Endothelial cell of umbilical vein (primary cell): ENCODE measurements at regions not wholly inside any gene's neighbourhood (a gene's known extent, or its start where the extent isn't known, plus 50 kb on each side); places are given as distances from the start of the nearest gene placed in this dataset.

ENCODE experiments used
- BruUV-seq: library from RNA; stranded (reverse); fragments of 400-500 nt; replicated peaks from 2 replicates; lab custom pipeline; 2021; lab: Mats Ljungman, UMichigan
- CTCF ChIA-PET: fragments of 300-600, 350-600 bp; sonication (Branson Sonifier 250); formaldehyde crosslinking; loops from one replicate; lab custom pipeline; 2021; ENCODE audit warnings: antibody characterized with exemption, inconsistent platforms; lab: Charles Lee
- POLR2A ChIA-PET: fragments of 300-600, 350-600 bp; sonication (Branson Sonifier 250); formaldehyde crosslinking; loops from one replicate; lab custom pipeline; 2021; ENCODE audit warnings: antibody characterized with exemption, inconsistent platforms; lab: Charles Lee
- DNase-seq: peaks from one replicate; pipeline ENCODE4 v3.0.0-alpha.2; 2011; ENCODE audit warnings: low read depth, low spot score
- FAIRE-seq: peaks from 2 replicates; lab custom pipeline; 2011; peaks lifted over from hg19 to GRCh38; lab: Jason Lieb, UNC
- H2AFZ ChIP-seq: 2 replicates; pipeline ENCODE4 v1.6.0; 2012; ENCODE audit warnings: low read depth, low read length, control low read depth, inconsistent platforms
- H3K27ac ChIP-seq: 2 replicates; pipeline ENCODE4 v1.5.1; 2011; ENCODE audit warnings: low read depth, mild to moderate bottlenecking, control low read depth, low read length, moderate library complexity; ENCODE audit not compliant: insufficient read depth
- H3K27me3 ChIP-seq, 2 experiments: 2 replicates each; pipeline versions ENCODE4 v1.6.0 to v1.6.1; 2011; ENCODE audit warnings: low read length in 2 of 2, mixed read lengths in 1 of 2; ENCODE audit not compliant: control insufficient read depth in 2 of 2, insufficient read depth in 2 of 2
- H3K36me3 ChIP-seq, 2 experiments: 2 replicates in 1 of 2; 3 replicates in 1 of 2; pipeline ENCODE4 v1.5.1; 2011; ENCODE audit warnings: low read length in 2 of 2, mild to moderate bottlenecking in 1 of 2, moderate library complexity in 1 of 2; ENCODE audit not compliant: control insufficient read depth in 2 of 2, insufficient read depth in 2 of 2; ENCODE audit errors: extremely low read depth in 1 of 2
- H3K4me1 ChIP-seq: 3 replicates; pipeline ENCODE4 v1.5.1; 2011; ENCODE audit warnings: mild to moderate bottlenecking, low read length; ENCODE audit not compliant: control insufficient read depth, insufficient read depth; ENCODE audit errors: extremely low read depth
- H3K4me2 ChIP-seq: 2 replicates; pipeline ENCODE4 v1.6.1; 2011; ENCODE audit warnings: low read length, control low read depth, mixed read lengths; ENCODE audit not compliant: insufficient read depth
- H3K4me3 ChIP-seq, 3 experiments: fragments of 200-600 bp in 1 of 3; sonication (generic), shearing (Covaris generic) in 1 of 3; replicated peaks in 1 of 3; 2 replicates each; pipeline ENCODE4 v1.5.1; 2011 to 2016; ENCODE audit warnings: control low read depth in 3 of 3, low read length in 3 of 3, mild to moderate bottlenecking in 2 of 3, inconsistent platforms in 1 of 3, low read depth in 1 of 3, moderate library complexity in 1 of 3; ENCODE audit not compliant: insufficient read depth in 1 of 3
- H3K79me2 ChIP-seq: 2 replicates; pipeline ENCODE4 v1.6.0; 2012; ENCODE audit warnings: low read length, inconsistent platforms; ENCODE audit not compliant: control insufficient read depth, insufficient read depth
- H3K9ac ChIP-seq: replicated peaks from 2 replicates; pipeline ENCODE3; 2011; ENCODE audit warnings: low read length, control low read depth; ENCODE audit not compliant: insufficient read depth; ENCODE audit errors: extremely low read depth
- H3K9me1 ChIP-seq: replicated peaks from 3 replicates; pipeline ENCODE4 v1.6.0; 2011; ENCODE audit warnings: mild to moderate bottlenecking, low read length; ENCODE audit not compliant: control insufficient read depth, insufficient read depth; ENCODE audit errors: extremely low read depth
- H3K9me3 ChIP-seq: replicated peaks from 2 replicates; pipeline ENCODE4 v1.5.1; 2012; ENCODE audit warnings: low read length, inconsistent platforms; ENCODE audit not compliant: control insufficient read depth, insufficient read depth
- H4K20me1 ChIP-seq: replicated peaks from 2 replicates; pipeline ENCODE3; 2011; ENCODE audit warnings: mild to moderate bottlenecking, low read length; ENCODE audit not compliant: control insufficient read depth, insufficient read depth; ENCODE audit errors: extremely low read depth
- GATA2 ChIP-seq: IDR thresholded peaks from 2 replicates; pipeline ENCODE4 v1.7.0; 2011; ENCODE audit warnings: low read depth, mild to moderate bottlenecking, moderate library complexity, mixed read lengths, low read length; ENCODE audit not compliant: insufficient read length, insufficient read depth
- JUN ChIP-seq: IDR thresholded peaks from 2 replicates; pipeline ENCODE4 v1.6.1; 2011; ENCODE audit warnings: borderline replicate concordance, low read depth; ENCODE audit not compliant: insufficient read length, insufficient read depth
- POLR2AphosphoS5 ChIP-seq: IDR thresholded peaks from 2 replicates; pipeline ENCODE4 v1.6.1; 2012; ENCODE audit warnings: low read depth, mild to moderate bottlenecking, control low read depth, low read length, moderate library complexity; ENCODE audit not compliant: insufficient read depth
- dilution Hi-C: fragments of 300-500 bp; cut with MboI; formaldehyde crosslinking; loops from one replicate; pipeline ENCODE4 v1.15.0; 2019; ENCODE audit warnings: low sequenced_read_pairs; ENCODE audit not compliant: extremely low pct_ligation_motif_present
- intact Hi-C: fragments of 100-400 bp; cut with micrococcal nuclease; formaldehyde crosslinking; loops from one replicate; pipeline ENCODE4 v1.10.0; 2022
- TF ChIP-seq, protein P1 (sequence below): IDR thresholded peaks from 2 replicates; pipeline ENCODE4 v1.6.1; 2011; ENCODE audit not compliant: insufficient read depth, insufficient read length
- TF ChIP-seq, protein P2 (sequence below), 2 donors: IDR thresholded peaks; 1 replicate in 1 of 2; 2 replicates in 1 of 2; pipeline ENCODE4 v1.5.1; 2011; ENCODE audit warnings: low read length in 2 of 2, mild to moderate bottlenecking in 2 of 2, moderate library complexity in 2 of 2, control low read depth in 1 of 2, inconsistent platforms in 1 of 2, low read depth in 1 of 2; ENCODE audit not compliant: insufficient read depth in 1 of 2; ENCODE audit errors: extremely low read depth in 1 of 2

DNA sequence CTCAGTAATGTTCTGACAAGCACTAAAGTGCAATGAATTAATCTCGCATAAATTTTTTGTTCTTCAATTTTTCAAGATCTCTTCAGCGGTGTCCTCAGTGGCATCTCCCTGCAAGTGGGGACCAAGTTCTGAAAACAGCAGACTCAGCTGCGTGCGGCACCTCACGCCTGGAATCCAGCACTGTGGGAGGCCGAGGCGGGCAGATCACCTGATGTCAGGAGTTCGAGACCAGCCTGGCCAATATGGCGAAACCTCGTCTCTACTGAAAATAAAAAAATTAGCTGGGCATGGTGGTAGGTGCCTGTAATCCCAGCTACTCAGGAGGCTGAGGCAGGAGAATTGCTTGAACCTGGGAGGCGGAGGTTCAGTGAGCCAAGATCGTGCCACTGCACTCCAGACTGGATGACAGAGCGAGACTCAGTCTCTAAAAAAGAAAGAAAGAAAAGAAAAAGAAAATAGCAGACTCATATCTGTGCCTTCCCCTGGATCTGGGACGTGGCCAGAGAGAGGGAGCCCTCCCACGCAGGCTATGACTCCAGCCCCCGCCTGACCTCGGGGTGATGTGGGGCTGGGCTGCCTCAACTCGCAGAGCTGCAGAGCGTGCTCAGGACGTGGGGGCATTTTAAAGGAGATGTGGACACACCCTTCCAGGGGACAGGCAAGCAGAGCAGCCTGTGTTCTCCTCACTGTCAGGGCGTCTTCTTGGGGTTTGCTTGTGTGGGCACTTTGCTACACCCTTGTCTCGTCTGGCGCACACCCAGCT lies 346.6 kb downstream of the BRD1 start:
- TF ChIP-seq, protein P1, sequence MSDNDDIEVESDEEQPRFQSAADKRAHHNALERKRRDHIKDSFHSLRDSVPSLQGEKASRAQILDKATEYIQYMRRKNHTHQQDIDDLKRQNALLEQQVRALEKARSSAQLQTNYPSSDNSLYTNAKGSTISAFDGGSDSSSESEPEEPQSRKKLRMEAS, result no peak
- TF ChIP-seq GATA2 (no peak), JUN (no peak), POLR2AphosphoS5 (no peak)
- TF ChIP-seq, protein P2, sequence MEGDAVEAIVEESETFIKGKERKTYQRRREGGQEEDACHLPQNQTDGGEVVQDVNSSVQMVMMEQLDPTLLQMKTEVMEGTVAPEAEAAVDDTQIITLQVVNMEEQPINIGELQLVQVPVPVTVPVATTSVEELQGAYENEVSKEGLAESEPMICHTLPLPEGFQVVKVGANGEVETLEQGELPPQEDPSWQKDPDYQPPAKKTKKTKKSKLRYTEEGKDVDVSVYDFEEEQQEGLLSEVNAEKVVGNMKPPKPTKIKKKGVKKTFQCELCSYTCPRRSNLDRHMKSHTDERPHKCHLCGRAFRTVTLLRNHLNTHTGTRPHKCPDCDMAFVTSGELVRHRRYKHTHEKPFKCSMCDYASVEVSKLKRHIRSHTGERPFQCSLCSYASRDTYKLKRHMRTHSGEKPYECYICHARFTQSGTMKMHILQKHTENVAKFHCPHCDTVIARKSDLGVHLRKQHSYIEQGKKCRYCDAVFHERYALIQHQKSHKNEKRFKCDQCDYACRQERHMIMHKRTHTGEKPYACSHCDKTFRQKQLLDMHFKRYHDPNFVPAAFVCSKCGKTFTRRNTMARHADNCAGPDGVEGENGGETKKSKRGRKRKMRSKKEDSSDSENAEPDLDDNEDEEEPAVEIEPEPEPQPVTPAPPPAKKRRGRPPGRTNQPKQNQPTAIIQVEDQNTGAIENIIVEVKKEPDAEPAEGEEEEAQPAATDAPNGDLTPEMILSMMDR (IDR thresholded peaks at IDR 0.05; ENCODE audit: extremely low read depth in 1 of 2, insufficient read depth in 1 of 2, low read depth in 1 of 2, low read length in 2 of 2), result no peak
- no TSS peak for BruUV-seq
- no peaks in the 10 kb centered on the region for H3K79me2 ChIP-seq
- no peaks in the 10 kb centered on the region for H3K9me1 ChIP-seq
- H3K27ac ChIP-seq, result no peak overlapping the region
- no peaks in the 10 kb centered on the region for H3K36me3 ChIP-seq
- FAIRE-seq, result no peak
- POLR2A ChIA-PET, result no interaction called here
- no peaks in the 10 kb centered on the region for H4K20me1 ChIP-seq
- no peaks in the 10 kb centered on the region for H3K4me1 ChIP-seq
- no peaks in the 10 kb centered on the region for H3K27me3 ChIP-seq
- no peak overlapping the region for H3K4me2 ChIP-seq
- H3K9me3 ChIP-seq, result no peaks in the 10 kb centered on the region
- DNase-seq, result no peak
- no peak overlapping the region for H2AFZ ChIP-seq
- intact Hi-C loops, result no loop called here
- dilution Hi-C loops, result no loop called here
- no peak overlapping the region for H3K9ac ChIP-seq
- no peak overlapping the region for H3K4me3 ChIP-seq
- CTCF ChIA-PET, result no interaction called here
